CD4-positive, alpha-beta T cell (primary cell): ENCODE measurements at regions not wholly inside any gene's neighbourhood (a gene's known extent, or its start where the extent isn't known, plus 50 kb on each side); places are given as distances from the start of the nearest gene placed in this dataset.
"Not testable (repeated sequence)": the region's sequence is repeated elsewhere in the genome, so short reads cannot be mapped to it uniquely, and the experiment has no call there.

Source experiments
- ATAC-seq: fragments of 200-7000 bp; cut with Tn5 transposase; one replicate; pipeline ENCODE4 v1.10.0; 2022; ENCODE audit warnings: mild to moderate bottlenecking; ENCODE audit not compliant: poor library complexity
- CTCF ChIA-PET: fragments of 350-600 bp; sonication (Branson Sonifier 250); formaldehyde crosslinking; loops from one replicate; lab custom pipeline; 2021; ENCODE audit warnings: antibody characterized with exemption, inconsistent platforms; lab: Charles Lee
- POLR2A ChIA-PET: fragments of 350-600 bp; sonication (Branson Sonifier 250); formaldehyde crosslinking; loops from one replicate; lab custom pipeline; 2021; ENCODE audit warnings: antibody characterized with exemption, inconsistent platforms; lab: Charles Lee
- DNase-seq, 14 experiments: peaks; one replicate each; pipeline ENCODE4 v3.0.0-alpha.2; 2013 to 2020; ENCODE audit warnings: mixed read lengths in 2 of 14
- H3K27ac ChIP-seq, 2 donors: one replicate each; pipeline versions ENCODE4 v1.5.1 to v1.7.0; 2013; ENCODE audit warnings: low read length in 2 of 2, low read depth in 1 of 2, mild to moderate bottlenecking in 1 of 2
- H3K27me3 ChIP-seq, 2 experiments: 1 replicate in 1 of 2; 2 replicates in 1 of 2; pipeline versions ENCODE4 v1.6.1 to v1.7.0; 2013; ENCODE audit warnings: low read length in 2 of 2, control low read depth in 1 of 2, mild to moderate bottlenecking in 1 of 2, moderate library complexity in 1 of 2; ENCODE audit not compliant: insufficient read depth in 2 of 2, control insufficient read depth in 1 of 2
- H3K36me3 ChIP-seq: one replicate; pipeline ENCODE4 v1.6.1; 2013; ENCODE audit warnings: low read length, control low read depth; ENCODE audit not compliant: insufficient read depth
- H3K4me1 ChIP-seq: one replicate; pipeline ENCODE4 v1.6.1; 2013; ENCODE audit warnings: low read length, control low read depth; ENCODE audit not compliant: insufficient read depth
- H3K4me3 ChIP-seq: one replicate; pipeline ENCODE4 v1.5.1; 2013; ENCODE audit warnings: mild to moderate bottlenecking, low read length, moderate library complexity
- H3K9me3 ChIP-seq, 2 experiments: 1 replicate in 1 of 2; 2 replicates in 1 of 2; pipeline versions ENCODE4 v1.6.1 to v1.7.0; 2013; ENCODE audit warnings: low read length in 2 of 2, mild to moderate bottlenecking in 2 of 2, control low read depth in 1 of 2, moderate library complexity in 1 of 2; ENCODE audit not compliant: control insufficient read depth in 1 of 2, insufficient read depth in 1 of 2
- H3K27ac Mint-ChIP-seq: one replicate; pipeline ENCODE4 v1.8.0; 2020; ENCODE audit warnings: mixed read lengths
- H3K27me3 Mint-ChIP-seq: one replicate; pipeline ENCODE4 v1.8.0; 2021; ENCODE audit warnings: mixed read lengths
- H3K36me3 Mint-ChIP-seq: one replicate; pipeline ENCODE4 v1.8.0; 2021; ENCODE audit warnings: low read depth, mixed read lengths
- H3K4me1 Mint-ChIP-seq: one replicate; pipeline ENCODE4 v1.8.0; 2021; ENCODE audit warnings: low read depth, mixed read lengths
- H3K4me3 Mint-ChIP-seq: one replicate; pipeline ENCODE4 v1.8.0; 2020; ENCODE audit warnings: mild to moderate bottlenecking, mixed read lengths
- H3K9me3 Mint-ChIP-seq: one replicate; pipeline ENCODE4 v1.8.0; 2020; ENCODE audit warnings: mixed read lengths
- intact Hi-C, 2 experiments: fragments of 100-400 bp; cut with DNase I in 1 of 2; cut with micrococcal nuclease in 1 of 2; formaldehyde crosslinking; loops; one replicate each; pipeline versions ENCODE4 v1.15.1 to v1.9.0; 2023 to 2025; cut with DNase I, micrococcal nuclease
- TF ChIP-seq, protein P1 (sequence below): fragments of 200-600 bp; IDR thresholded peaks from one replicate; pipeline ENCODE4 v1.8.0; 2022; ENCODE audit warnings: antibody characterized with exemption, mild to moderate bottlenecking

GRCh38 chr10:118963341-118963740, 66.2 kb upstream of the NANOS1 start:
- TF ChIP-seq, protein P1, sequence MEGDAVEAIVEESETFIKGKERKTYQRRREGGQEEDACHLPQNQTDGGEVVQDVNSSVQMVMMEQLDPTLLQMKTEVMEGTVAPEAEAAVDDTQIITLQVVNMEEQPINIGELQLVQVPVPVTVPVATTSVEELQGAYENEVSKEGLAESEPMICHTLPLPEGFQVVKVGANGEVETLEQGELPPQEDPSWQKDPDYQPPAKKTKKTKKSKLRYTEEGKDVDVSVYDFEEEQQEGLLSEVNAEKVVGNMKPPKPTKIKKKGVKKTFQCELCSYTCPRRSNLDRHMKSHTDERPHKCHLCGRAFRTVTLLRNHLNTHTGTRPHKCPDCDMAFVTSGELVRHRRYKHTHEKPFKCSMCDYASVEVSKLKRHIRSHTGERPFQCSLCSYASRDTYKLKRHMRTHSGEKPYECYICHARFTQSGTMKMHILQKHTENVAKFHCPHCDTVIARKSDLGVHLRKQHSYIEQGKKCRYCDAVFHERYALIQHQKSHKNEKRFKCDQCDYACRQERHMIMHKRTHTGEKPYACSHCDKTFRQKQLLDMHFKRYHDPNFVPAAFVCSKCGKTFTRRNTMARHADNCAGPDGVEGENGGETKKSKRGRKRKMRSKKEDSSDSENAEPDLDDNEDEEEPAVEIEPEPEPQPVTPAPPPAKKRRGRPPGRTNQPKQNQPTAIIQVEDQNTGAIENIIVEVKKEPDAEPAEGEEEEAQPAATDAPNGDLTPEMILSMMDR = no peak
- Histone ChIP-seq H3K4me1 (no peaks in the 10 kb centered on the region), H3K36me3 (no peaks in the 10 kb centered on the region), H3K4me3 (no peak overlapping the region), H3K9me3 (no peaks in the 10 kb centered on the region), H3K27me3 (peaks cover 5 to 13% of the 10 kb centered on the region in 2 experiments), H3K27ac (no peak overlapping the region)
- DNase-seq (no peak), ATAC-seq (no peak)
- ChIA-PET CTCF (no interaction called here), POLR2A (no interaction called here)
- H3K9me3 Mint-ChIP-seq = no peaks in the 10 kb centered on the region
- H3K36me3 Mint-ChIP-seq = no peaks in the 10 kb centered on the region
- H3K4me1 Mint-ChIP-seq = no peaks in the 10 kb centered on the region
- peaks cover 34% of the 10 kb centered on the region for H3K27me3 Mint-ChIP-seq
- no peak overlapping the region for H3K27ac Mint-ChIP-seq
- no peak overlapping the region for H3K4me3 Mint-ChIP-seq
- intact Hi-C loops = no loop called here

GRCh38 chr10:118963933-118964332, 65.6 kb upstream of the NANOS1 start:
- Histone ChIP-seq H3K4me3 (no peak overlapping the region), H3K9me3 (no peaks in the 10 kb centered on the region), H3K27me3 (peaks cover 5 to 13% of the 10 kb centered on the region in 2 experiments), H3K27ac (no peak overlapping the region), H3K4me1 (no peaks in the 10 kb centered on the region), H3K36me3 (no peaks in the 10 kb centered on the region)
- TF ChIP-seq, protein P1 = no peak
- H3K27me3 Mint-ChIP-seq = peaks cover 34% of the 10 kb centered on the region
- no peak overlapping the region for H3K4me3 Mint-ChIP-seq
- DNase-seq (no peak), ATAC-seq (no peak)
- H3K4me1 Mint-ChIP-seq = no peaks in the 10 kb centered on the region
- no peaks in the 10 kb centered on the region for H3K9me3 Mint-ChIP-seq
- POLR2A ChIA-PET = no interaction called here
- no peaks in the 10 kb centered on the region for H3K36me3 Mint-ChIP-seq
- CTCF ChIA-PET = no interaction called here
- no peak overlapping the region for H3K27ac Mint-ChIP-seq
- intact Hi-C loops = no loop called here

- ATAC-seq, H3K4me1 ChIP-seq, H3K36me3 Mint-ChIP-seq, intact Hi-C loops, CTCF ChIA-PET, H3K9me3 ChIP-seq, H3K36me3 ChIP-seq, H3K4me1 Mint-ChIP-seq, DNase-seq, H3K4me3 Mint-ChIP-seq, H3K27ac Mint-ChIP-seq, H3K9me3 Mint-ChIP-seq, H3K27ac ChIP-seq, H3K4me3 ChIP-seq, POLR2A ChIA-PET: not testable (repeated sequence)
- H3K27me3 Mint-ChIP-seq = peaks cover 34% of the 10 kb centered on the region
- H3K27me3 ChIP-seq = peaks cover 5 to 13% of the 10 kb centered on the region in 2 experiments
Measured at GRCh38 chr10:118964476-118964875, 65.0 kb upstream of the NANOS1 start.

DNA sequence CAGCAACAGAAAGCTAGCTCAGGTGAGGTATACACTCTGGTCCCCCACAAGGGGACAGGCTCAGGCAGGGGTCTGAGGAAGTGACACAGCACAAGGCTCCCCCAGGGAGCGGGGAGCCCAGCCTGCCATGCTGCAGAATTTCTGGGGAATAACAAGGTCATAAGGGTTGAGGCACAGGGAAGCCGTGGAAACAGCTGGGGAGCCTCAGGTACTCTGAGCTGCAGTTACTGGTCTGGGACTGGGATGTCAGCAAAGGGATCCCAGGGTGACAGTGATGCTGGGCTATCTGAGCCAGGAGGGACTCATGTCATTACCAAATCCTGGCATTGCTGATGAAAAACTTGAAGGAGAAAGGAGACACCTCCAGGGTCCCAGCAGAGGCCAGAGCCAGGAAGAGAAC, 64.4 kb upstream of the NANOS1 start:
- Mint-ChIP-seq H3K36me3 (no peaks in the 10 kb centered on the region), H3K27ac (no peak overlapping the region), H3K4me3 (no peak overlapping the region), H3K9me3 (no peaks in the 10 kb centered on the region), H3K4me1 (no peaks in the 10 kb centered on the region), H3K27me3 (peaks cover 34% of the 10 kb centered on the region)
- Histone ChIP-seq H3K9me3 (no peaks in the 10 kb centered on the region), H3K4me1 (no peaks in the 10 kb centered on the region), H3K36me3 (no peaks in the 10 kb centered on the region), H3K27me3 (peaks cover 5 to 13% of the 10 kb centered on the region in 2 experiments), H3K27ac (no peak overlapping the region), H3K4me3 (no peak overlapping the region)
- TF ChIP-seq, protein P1 = no peak
- ChIA-PET CTCF (no interaction called here), POLR2A (no interaction called here)
- intact Hi-C loops = no loop called here
- no peak for ATAC-seq
- no peak for DNase-seq
